Activated T-cell treated with anti-CD3 and anti-CD28 coated beads for 48 hours (primary cell): ENCODE measurements at regions not wholly inside any gene's neighbourhood (a gene's known extent, or its start where the extent isn't known, plus 50 kb on each side); places are given as distances from the start of the nearest gene placed in this dataset.
"Not testable (repeated sequence)": the region's sequence is repeated elsewhere in the genome, so short reads cannot be mapped to it uniquely, and the experiment has no call there.

Experiments used
- DNase-seq: peaks from one replicate; pipeline ENCODE4 v3.0.0-alpha.2; 2020; ENCODE audit warnings: low read depth

DNA sequence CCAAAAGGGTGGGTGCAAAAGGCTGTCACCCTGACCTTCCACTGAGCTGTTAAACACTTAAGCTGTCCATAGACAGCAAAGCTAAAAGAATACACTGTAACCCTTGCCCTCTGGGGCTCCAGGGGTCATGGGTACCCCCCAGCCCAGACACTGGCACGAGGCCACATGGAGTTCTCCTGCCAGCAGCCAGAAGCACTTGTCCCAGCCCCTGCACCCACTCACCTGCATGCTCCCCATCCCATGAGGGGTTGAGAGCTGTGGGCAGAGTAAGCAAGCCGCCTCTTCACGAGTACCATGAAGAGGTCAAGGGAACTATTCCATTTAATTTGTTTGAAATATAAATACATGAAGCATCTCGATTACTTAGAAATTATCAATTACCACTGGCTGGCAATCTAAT is 867.1 kb upstream of the ZEB2 start:
- DNase-seq: no peak

DNA sequence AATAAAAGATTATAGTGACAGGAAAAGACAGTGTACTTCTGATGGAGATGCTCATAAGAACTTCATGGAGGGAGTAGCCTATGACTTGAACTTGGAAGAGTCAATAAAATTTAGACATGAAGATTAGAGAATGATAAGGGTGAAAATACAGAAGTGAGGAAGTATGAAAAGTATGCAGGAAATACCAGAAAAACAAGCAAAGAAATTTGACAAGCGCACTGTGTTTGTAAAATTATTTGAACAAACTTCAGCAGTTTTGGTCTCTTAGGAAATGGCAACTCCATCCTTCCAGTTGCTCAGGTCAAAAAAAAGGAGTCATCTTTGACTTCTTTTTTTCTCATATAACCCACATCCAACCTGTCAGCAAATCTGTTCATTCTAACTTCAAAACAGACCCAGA is 864.0 kb upstream of the ZEB2 start:
- no peak for DNase-seq

DNA sequence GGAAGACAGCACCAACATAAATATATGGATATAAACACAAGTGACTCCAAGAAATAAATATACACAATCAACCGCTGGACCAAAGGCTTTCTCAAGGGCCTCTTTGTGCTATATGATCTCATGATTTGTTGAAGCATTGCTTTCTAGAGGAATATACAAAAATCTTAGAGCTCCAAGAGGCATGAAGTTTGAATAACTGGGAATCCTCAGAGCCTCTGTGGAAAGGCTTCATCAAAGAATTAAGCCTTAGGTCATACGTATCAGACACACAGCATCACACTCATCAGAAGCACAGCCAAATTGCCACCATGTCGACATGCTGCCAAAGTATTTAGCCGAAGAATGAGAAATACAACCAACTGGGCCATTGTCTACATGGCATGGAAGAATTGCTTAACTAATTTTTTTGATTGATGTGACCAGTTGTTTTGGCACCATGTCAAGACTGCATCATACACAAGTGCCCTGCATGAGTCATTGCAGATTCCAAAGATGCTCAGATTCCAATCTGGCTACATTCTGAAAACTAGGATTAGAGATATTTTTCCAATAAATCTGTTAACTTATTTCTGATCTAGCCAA is 860.6 kb upstream of the ZEB2 start:
- no peak for DNase-seq

DNA sequence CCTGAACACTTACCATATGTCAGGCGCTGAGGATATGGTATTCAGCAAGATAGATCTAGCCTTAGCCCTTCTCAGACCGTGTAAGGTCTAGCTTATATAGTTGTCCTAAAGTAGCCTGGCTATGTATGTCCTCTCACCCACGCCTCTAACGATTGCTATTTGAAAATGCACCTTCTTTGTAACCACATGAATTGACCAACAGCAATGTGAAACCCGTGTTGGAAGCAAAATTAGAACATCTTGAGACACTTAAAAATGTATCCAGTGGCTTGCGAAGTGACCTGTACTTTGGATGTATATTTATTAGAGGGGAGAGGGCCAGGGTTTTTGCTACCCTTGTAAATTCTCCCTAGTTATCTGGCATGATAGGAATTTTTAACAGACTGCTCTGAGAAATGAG is 860.0 kb upstream of the ZEB2 start:
- DNase-seq: no peak

DNA sequence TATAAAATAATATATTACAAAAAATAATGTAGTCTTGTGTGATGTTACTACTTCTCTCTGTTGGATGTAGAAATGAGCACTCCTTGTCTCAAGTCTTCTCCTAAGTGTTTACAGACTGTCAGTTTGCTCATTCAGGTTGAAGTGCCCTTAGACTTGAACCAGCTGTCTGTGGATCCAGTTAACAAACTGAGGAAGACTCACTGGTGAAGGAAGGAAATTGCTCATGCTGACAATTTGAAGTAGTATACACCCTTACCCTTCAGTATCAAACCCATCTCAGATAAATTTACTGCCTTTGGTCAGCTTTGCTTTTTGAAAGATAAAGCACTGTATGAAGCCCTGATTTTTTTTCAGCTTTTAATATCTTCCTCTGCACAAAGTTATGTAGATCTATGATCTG is 854.2 kb upstream of the ZEB2 start:
- DNase-seq: no peak

DNA sequence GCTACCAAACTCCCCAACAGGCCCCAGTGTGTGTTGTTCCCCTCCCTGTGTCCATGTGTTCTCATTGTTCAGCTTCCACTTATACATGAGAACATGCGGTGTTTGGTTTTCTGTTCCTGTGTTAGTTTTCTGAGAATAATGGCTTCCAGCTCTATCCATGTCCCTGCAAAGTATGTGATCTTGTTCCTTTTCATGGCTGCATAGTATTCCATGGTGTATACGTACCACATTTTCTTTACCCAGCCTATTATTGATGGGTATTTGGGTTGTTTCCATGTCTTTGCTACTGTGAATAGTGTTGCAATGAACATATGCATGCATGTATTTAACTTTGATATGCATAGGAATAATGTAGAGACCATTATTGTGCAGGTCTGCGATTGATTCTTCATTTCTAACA is 847.4 kb upstream of the ZEB2 start:
- not testable (repeated sequence) for DNase-seq

DNA sequence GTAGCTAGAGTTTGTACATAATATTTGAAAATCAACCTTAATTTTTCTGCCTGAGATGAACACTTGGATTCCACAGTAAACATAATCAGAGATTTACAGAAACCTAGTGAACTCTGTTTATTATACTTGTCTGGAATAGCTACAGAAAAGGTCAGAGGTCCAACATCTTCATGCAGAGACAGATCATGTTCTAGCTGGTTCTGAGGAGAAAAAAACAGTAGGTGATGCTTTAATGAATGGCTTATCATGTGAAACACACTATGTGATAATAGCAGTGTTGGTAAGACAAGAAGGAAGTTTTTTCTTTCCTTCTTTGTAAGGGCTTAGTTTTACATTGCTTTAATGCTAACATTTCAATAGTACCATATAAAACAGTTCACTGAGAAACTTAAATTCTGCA is 846.4 kb upstream of the ZEB2 start:
- no peak for DNase-seq

DNA sequence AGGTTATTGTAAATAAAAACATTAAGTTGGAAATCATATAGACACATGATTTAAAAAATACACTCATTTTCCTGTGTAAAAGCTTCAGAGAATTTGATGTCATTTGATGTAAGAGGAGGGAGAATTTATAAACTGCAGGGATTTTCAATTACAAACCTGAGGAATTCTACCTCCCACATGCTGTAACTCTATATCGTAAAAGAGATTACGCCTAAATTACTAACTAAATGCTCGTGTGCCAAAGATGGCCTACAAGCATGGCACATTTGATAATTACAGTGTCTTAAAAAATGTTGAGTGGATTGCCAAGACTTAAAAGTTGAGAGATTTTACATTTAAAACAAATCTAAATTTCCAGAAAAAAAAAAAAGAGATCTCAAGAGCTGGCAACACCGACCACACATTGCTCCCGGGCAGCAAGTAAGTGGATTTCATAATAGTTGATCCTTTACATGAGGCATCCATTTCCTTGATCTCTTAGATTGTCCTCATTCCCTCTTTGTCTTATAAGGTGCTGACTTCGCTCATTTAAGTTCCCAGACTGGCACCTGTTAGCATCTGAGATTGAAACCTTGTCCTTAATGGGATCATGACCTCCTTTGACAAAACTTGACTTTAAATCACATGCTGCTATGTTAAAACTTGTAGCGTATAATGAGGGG is 840.3 kb upstream of the ZEB2 start:
- no peak for DNase-seq

DNA sequence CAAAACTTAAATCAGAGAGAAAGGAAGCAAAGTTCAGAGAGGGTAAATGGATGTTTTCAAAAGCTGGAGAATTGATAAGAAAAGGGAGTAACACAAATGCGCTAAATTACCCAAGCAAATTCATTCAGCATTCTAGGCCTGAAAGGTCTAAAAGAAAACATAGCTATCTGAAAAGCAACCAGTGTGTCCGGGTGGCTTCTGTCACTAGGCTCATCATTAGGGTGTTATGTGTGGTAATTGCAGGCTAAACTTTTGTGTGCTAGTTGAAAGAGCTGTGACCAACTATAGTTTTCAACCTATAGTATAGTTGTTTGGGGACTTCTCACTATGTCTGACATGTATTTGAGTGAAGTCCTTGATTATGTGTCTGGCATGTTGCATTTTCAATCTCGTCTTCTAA is 839.6 kb upstream of the ZEB2 start:
- no peak for DNase-seq

DNA sequence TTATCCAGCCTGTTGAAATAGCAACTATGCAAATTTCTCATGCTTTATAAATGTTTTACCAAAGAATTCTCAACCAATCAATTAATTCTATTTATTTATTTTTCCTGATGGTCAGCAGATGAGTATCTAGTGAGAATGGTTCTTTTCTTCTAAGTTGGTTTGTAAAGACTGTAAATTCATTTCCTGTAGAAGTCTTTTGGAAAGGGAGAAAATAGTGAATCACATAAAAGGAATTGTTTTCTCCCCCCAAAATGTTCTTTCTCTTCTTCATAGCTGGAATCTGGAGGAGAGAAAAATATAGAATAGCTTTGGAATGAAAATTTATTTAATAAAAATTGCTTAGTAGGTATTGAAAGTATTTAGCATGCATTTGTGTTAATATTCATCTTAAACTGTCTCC is 836.1 kb upstream of the ZEB2 start:
- no peak for DNase-seq

DNA sequence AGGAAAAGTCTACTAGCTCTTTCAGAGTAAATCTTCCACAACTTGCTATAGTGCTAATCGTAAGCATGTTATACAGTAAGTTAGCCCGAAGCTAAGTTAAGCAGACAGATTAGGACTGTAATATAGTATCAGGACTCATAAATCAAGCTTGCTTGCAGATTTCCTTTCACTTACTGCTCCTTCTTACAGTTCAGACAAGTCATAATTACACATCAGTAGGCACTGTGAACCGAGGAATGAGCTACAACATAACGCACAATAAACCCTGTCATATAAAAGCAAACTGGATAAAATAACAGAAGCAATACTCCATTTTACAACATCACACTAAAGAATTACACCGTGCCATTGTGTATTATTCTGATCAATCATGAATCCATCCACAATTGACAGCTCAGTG is 832.6 kb upstream of the ZEB2 start:
- DNase-seq: no peak

DNA sequence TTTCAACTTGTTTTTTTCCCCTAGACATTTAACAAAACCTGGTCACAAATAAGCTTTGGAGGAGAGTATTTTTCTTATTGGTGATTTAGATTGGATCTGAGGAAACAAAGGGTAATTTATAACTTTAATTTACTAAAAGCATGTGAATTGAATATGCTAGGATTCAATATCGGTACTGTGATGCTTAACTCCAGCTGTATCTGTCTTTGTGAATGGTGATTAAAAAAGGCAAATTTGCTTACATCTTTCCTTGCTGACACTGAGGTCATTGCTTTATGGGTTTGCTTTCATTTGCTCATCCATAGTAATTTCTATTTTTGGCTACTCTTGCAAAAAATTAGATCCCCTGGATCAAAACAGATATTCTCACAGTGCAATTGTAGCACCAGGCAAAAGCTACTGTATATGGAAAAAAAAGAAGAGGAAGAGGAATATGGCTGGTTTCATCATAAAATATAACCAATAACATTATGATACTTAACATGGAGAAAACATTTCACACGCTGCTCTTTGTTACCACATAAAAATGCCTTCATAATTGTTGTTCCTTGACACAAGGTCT is 832.0 kb upstream of the ZEB2 start:
- DNase-seq: no peak

DNA sequence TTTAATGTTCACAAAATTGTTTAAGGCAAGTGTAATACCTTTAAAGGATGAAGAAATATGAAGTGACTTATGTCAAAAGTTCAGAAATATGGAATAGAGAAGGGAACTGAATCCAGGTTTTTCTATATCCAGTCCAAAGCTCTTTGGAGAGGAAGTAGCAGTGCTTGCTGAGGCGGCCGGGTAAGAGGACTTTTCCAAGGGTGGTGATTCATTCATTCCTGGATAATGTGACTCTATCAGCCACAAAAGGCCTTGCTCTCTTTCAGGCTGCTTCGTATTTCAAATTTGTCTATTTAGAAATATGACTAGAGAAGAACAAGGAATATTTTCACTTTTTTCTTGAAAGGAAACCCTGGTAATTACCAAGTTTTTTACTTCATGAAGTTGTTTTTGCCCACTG is 830.1 kb upstream of the ZEB2 start:
- DNase-seq: no peak

DNA sequence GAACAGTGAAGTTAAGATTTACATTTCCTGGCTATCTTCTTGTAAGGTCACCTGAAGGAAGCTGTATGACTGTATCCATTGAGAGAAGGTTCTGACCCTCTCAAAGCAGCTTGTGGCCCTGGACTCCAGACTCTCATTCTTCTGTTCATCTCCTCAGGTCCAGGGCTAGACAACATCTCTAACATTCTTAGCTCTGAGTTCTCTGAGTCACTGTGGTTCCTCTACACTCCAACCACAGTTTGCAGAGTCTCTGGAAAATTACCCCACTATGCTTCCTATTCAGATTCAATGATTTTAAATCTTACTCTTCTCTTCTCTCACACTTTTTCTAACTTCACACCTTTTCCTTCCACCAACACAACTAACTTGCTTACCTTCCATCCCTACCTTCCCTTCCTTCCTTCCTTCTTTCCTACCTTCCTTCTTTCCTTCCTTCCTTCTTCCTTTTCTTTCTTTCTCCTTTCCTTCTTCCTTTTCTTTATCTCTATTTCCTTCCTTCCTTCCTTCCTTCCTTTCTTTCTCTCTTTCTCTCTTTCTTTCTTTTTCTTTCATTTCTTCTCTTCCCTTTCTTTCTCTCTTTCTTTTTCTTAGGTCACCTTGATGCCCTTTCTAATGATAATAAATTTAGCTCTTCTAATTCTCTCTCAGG is 824.3 kb upstream of the ZEB2 start:
- DNase-seq: no peak

DNA sequence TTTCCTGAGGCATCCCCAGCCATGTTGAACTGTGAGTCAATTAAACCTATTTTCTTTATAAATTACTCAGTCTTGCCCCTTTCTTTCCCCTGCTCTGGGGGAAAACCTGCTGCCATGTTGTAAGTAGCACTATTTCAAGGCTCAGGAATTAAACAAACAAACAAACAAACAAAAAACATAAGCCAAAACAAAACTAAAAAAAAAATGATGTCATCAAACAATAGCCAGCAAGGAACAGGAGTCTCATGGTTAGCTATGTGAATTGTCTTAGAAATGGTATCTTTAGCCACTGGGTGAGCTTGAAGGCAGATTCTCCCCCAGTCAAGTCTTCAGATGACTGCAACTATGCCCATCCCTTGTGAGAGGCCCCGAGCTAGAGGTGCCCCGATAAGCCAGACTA is 823.4 kb upstream of the ZEB2 start:
- no peak for DNase-seq

DNA sequence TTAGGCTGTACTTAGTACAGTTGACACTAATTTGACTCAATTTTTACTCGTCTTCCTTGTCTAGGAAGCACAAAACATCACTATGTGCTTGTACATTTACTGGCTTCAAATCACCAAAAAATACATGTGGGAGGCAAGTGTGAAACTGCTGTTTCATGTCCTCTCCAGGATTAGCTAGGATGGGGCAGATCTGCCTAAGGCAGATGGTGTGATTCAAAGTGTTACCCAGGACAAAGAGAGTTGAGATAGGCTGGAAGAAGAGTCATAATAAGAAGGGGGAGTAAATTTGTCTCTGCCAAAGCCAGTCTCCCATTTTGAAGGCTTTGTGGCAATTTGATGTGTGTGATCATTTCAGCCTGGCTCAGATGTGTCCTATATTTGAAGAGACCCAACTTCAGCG is 821.6 kb upstream of the ZEB2 start:
- DNase-seq: no peak

DNA sequence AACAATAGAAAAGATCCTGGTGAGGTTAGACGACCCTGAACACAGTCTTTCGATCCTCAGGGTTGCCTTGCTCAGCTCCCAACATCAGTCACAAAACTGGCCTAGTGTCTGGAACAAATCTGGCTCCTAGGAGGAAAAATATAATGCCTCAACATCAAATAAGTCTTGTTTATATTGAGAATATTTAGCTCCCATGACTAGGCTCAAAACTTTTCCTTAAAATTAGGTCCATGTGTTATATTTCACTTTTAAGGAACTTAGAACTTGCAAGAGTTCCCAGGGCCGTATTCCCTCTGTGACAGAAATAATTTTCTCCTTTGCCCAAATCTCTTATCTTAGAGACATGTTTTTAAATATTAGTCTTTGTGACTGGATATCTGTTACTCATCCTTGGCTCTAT is 819.7 kb upstream of the ZEB2 start:
- DNase-seq: no peak

DNA sequence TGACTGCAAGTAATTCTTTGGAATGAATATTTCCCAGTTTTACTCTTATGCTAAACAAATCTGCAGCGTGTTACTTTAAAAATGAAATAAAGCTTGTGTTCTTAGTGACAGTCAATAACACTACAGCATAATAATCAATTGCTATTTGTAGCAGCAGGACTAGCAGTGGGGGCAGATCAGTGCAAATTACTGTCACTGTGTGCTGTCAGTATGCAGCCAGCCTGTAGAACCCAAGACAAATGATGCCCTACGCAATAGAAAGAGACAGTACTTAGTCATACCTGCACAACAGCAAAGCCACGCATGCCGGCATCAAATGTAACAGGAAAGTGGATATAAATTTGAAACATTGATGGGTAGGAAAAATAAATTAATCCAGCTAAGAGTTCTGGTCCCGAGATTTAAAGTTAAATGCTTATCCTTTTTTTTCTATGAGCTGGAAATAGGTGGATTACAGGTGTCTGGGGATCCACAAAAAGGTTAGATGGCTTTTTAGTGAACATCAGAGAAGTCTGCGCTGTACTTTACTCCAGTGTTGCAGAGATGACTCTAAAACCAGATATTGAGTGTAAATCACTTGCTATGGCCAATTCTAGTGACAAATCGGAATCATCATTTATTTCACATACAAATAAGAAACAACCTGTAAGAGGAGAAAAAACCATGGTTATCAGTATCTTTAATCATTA is 812.4 kb upstream of the ZEB2 start:
- DNase-seq: no peak

DNA sequence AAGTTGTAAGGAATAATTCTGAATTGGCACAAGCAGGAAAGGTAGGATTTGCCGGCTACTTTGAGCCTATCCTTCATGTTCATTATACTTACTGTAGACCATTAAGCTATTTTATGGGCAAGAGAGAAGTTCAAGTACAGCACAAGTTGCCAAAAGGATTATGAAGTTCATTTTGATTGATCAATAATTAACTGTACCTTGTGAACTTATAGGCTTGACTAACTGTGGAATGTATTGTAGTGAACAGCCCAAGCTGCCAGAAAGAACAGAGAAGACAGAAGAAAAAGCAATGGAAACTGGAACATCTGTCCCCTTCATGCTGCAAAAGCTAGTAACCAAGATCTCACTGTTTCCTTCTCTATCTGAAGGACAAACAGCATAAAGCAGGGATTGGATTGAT is 810.1 kb upstream of the ZEB2 start:
- no peak for DNase-seq

DNA sequence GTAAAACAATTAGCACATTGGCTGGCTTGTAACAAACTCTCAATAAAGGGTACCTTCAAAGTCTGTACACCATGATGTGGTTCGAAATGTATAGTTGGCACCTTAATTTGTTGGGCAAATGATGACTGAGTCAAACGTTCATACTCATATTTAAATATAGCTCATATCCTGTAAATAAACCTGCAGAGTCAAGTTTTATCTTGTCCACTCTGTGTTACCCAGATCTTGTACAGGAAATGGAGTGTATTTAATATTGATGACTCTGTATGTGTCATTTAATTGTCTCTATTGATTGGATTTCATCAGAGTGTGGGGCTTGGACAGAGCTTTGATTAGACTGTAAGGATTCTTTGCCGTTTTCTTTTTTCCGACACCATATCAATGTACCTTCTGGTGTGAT is 805.6 kb upstream of the ZEB2 start:
- DNase-seq: no peak

DNA sequence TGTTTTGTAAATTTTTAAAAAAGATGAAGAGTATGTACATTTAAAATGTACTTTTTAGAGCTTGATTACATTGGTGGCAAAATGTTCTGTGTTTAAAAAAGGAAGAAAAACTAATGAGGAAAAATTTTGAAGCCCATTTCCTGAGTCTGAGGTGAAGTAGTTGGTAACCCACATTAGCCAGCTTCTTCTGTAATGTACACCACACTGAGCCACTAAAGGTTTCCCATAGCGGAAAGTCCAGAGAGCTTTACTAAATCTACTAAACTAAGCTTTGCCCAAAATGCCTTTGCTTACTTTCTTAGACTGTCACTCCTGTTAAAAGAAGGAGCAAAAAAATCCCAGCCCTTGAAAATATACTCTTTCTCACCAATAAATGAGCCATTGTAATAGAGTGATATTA is 804.8 kb upstream of the ZEB2 start:
- DNase-seq: no peak

DNA sequence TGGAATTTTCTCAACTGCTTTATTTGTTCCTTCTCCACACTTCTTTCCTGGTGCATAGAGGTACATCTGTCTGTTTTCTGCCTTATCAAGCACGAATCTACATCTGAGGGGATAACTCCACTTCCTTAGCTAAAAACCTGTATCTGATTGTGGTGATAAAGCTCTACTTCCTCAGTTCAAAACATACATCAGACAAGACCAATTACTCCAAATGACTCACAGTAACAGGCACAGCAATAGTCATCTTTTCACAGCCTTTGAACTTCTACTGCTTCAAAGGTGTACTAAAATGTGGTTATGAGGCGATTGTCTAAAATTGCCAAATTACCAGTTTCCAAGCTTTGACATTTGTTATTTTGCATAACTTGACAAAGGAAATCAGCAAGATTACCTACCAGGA is 803.6 kb upstream of the ZEB2 start:
- no peak for DNase-seq

DNA sequence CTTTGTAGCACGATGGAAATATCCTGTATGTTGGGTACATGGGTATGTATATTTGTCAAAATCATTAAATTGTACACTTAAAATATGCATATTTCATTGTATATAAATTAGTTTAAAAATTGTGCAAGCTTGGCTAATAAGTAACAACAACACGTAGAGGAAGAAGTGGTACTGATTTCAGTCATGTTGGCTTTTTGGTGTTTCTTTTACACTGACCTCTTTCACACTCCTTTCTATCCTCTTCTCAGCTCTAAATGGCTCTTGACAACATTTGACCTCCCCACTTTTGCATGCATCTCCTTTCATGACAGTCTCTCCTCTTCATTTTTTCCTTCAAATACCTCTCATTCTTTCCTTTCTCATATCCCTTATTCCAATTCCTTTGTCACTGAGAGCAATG is 801.4 kb upstream of the ZEB2 start:
- DNase-seq: no peak
